ENCODE measurements at regions not wholly inside any gene's neighbourhood (a gene's known extent, or its start where the extent isn't known, plus 50 kb on each side); places are given as distances from the start of the nearest gene placed in this dataset.
A peak's percentile ranks its signal among the peaks of the same experiment; 100 is the strongest.
"Not testable (repeated sequence)": the region's sequence is repeated elsewhere in the genome, so short reads cannot be mapped to it uniquely, and the experiment has no call there.

DNA sequence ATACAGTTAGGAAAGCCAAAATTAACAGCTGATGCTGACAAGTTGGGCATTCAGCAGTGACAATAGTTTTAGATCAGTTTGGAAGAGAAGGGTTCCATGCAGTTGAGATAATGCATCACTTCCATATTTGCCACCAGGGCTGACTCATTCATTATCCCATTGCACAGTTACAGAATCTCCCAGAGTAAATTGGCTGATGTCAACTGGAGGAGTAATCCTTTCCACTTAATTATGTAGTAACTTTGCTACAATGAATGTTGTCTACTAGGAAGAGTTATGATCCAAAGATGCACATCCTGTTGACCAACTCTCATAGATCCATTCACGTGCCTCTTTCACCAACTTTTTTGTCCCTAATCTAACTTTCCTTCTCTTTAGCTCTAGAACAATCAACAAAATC lies 123.3 kb upstream of the LUZP2 start:
- peak; percentile 40 for DNase-seq (ENCODE audit: low read depth)

DNA sequence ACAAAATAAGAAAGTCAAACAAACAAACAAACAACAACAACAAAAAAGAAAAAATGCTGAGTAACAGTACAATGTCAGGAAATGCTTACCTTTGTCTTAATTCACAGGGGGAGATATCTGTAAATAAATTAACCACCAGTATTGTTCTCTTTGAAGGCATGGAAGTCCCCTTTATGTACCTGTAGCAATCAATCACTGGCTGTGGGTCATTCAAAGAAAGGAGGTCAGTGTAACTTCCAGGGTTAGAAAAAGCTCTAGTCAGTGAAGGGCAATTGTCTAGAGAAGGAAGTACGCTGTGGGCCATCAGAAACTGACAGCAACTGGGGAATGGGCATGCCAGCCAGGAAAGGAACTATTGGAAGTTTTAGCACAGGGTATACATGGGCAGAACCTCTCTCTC lies 121.5 kb upstream of the LUZP2 start:
- DNase-seq (ENCODE audit: low read depth), result no peak

DNA sequence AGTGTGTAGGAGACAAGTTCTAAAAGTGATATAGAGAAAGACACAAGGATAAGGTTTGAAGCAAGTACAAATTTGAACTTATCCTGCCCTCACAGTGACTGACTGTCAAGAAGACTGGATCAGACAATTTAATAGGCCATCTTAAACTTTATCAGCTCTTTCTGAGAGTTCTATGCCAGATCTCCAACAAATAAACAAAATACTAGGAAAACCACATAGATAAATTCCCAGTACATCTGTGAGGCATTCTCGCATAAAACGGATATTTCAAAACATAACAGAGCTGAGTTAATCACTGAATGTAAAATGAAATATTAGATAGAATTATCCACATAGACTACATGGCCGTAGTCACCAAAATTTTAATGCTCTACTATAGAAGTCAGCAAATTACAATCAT lies 120.9 kb upstream of the LUZP2 start:
- DNase-seq (ENCODE audit: low read depth), result peak; percentile 31

DNA sequence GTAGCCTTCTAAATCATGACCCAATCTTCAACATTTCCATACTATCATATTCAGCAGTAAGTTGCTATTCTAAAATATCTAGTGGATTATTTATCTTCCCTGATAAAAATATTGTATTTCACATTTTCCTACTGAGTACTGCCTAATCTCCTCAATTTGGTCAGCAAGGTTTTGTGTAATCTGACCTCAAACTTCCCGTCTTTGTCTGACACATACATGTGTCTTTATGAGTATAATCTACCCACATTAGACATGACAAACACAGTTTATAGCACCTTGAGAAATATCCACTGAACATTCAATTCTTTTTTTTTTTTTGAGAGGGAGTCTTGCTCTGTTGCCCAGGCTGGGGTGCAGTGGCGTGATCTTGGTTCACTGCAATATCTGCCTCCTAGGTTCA lies 113.7 kb upstream of the LUZP2 start:
- DNase-seq (ENCODE audit: low read depth), result no peak

DNA sequence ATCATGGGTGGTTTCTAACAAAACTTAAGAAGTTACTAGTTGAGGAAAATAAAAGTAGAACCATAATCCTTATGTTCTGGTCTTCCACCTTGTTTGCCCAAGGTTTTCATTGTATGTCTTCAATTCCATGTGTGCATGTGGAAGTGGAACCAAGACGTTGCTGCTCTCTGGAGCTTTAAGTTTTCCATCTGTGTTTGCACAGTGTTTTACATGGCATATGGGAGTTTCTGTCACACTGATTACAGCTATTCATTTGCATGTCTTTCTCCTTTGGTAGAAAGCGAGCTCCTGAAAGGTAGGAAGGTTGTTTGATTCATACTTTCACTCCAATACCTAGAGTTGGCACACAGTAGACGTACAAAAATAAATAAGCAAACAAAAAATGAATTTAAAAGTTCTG lies 112.6 kb upstream of the LUZP2 start:
- DNase-seq (ENCODE audit: low read depth), result no peak

DNA sequence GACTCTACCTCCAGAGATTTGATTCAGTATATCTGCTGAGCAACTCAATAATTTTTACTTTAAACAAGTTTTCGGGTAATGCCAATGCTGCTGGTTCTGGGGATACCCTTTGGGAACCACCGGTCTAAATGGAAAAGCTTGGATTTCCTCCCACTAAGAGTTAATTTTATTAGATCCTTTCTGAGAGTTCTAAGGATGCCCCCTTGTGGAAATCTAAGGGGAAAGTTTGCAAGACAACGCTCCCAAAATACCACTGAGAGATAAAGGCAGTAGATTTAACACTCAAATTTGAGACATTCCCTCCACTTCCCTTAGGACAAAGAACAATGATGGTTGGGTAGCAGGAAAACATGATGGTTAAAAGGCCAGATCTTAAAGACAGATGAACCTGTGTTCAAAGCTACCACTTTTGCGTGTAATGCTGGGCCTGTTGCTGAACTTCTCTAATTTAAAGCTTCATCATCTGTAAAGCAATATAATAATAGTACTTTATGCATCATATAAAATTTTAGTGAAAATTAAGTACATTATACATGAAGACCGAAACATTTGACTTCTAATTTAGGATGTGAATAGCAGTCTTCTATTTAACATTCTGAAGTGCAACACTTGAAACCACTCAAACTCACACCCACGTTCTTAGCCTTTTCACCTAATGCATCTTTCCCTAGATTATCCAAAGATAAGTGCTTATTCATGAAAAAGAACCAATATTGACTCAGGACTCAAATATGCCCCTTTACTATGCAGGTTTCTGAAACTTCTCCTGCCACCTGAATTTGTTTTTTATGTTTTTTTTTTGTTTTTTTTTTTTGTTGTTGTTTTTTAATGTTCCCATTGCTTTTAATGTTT lies 110.1 kb upstream of the LUZP2 start:
- peak; percentile 49 for DNase-seq (ENCODE audit: low read depth)

DNA sequence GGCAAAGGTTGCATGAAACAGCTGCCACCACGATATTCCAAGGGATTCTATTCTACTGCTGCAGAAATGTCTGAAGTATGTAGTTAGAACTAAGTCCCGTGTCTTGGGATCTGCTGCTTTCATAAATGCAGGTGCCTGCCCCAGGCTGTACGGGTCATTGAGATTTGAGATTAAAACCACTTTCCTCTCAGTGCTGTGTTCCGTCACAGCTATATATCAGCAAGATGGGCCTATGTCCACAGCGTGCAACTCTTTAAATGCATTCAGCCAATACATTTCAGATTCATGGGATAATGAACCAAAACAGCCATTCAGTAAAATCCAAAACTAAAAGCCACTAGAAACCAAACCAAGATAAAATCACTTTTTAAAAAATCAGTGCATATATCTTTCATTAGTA lies 107.3 kb upstream of the LUZP2 start:
- DNase-seq (ENCODE audit: low read depth), result no peak

DNA sequence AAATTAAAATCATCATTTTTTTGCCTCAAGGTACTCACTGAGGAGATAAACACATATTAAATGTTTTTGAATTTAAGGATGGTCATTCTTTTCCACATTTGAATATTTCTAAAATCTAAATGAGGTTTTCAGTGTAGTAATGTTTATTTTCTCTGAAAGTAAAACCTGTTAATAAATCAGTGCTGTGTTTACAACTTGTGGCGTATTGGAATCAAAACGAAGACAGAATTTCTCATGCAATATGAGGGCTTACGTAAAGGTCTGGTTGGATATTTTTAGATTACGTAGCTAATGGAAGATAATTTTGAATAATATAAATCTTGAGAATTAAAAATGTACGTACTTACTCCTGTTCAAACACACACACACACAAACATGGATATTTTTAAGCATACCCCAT lies 106.8 kb upstream of the LUZP2 start:
- DNase-seq (ENCODE audit: low read depth), result no peak

DNA sequence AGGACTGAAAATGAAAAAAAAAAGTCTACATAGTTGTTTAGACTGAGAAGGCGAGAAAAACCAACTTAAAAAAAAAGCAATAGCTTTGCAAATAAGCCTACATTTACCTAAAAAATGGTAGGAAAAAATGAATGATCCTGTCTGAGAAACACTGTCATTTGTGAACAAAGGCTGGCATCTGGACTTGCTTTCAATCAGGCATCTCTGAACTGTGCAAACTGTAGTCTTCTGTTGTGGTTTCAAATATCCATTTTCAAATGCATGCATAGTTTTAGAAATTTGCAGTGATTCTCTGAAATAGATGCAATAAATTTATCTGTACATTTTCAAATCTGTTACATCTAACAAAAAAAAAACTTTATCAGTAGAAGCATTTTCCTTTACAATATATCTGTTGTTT lies 106.1 kb upstream of the LUZP2 start:
- DNase-seq (ENCODE audit: low read depth), result no peak

DNA sequence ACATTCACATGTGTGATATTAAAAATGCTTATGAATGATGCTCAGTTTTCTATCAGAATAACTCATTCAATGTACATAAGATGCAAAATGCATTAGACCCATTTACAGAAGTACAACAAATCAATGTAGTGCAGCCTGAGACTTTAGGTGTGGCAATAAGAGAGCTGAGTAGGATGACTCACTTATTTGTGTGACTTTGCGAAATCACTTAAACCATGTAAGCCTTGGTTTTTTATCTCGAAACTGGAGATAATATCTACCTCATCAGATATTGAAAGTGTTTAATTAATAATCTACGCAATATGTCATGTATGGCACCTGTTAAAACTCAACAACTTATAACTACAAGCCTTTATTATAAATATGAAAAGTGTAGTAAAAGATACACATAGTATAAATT lies 105.7 kb upstream of the LUZP2 start:
- DNase-seq (ENCODE audit: low read depth), result peak; percentile 51

DNA sequence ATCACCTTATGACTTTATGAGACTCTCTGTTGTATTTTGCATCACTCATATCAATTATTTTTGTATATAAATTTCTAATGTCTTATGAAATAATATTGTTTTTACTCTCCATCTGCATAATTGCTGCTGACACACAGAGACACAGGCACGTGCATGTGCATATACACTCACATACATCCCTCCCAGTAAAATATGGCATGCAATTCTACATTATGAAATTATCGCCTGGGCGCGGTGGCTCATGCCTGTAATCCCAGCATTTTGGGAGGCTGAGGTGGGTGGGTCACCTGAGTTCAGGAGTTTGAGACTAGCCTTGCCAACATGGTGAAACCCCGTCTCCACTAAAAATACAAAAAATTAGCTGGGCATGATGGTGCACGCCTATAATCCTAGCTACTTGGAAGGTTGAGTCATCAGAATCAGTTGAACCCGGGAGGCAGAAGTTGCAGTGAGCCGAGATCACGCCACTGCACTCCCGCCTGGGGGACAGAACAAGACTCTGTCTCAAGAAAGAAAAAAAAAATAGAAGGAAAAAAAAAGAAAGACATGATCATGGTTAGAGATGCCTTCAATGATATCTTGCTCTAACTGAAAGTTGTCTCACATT lies 96.7 kb upstream of the LUZP2 start:
- DNase-seq (ENCODE audit: low read depth), result no peak

DNA sequence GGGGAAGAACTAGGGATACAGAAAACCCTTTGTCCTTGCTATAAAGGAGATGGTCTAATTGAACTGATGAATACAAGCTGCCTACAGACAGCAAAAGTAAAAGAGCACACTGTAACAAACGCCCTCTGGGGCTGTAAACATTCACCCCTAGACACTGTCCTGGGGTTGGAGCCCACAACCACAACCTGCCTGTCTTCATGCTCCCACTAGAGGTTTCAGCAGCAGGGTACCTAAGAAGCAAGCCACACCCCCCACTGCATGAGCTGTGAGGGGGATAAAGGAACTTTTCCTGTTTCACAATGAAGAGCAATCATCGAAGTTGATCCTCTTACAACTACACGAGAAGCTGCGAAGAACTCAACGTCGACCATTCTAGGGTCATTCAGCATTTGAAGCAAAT lies 90.5 kb upstream of the LUZP2 start:
- DNase-seq (ENCODE audit: low read depth), result no peak

DNA sequence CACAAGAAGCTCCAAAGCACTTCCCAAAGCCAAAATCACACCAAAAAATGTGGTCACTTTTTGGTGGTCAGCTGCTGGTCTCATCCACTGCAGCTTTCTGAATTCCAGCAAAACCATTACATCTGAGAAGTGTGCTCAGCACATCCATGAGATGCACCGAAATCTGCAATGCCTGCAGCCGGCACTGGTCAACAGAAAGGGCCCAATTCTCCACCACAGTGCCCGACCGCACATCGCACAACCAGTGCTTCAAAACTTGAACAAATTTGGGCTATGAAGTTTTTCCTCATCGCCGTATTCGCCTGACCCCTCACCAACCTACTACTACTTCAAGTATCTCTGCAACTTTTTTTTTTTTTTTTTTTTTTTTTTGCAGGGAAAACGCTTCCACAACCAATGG lies 89.9 kb upstream of the LUZP2 start:
- DNase-seq (ENCODE audit: low read depth), result no peak

DNA sequence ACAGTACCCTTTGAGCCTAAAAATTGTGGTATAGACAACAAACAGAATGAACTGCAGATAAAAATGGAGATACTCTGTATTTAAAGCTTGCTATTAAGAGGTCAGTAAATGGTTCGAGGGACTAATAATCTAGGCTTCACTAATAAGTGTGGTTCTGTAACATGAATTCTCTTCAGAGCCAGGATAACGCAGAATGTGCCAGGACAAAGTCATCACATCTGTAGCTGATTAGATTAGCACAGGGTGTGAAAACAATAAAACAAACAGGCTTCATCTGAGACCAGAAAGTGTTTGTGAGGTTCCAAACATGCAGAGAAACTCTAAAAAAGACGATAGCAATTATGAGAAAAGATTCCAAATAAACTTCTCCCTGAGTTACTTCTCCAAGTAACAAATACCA lies 89.1 kb upstream of the LUZP2 start:
- DNase-seq (ENCODE audit: low read depth), result no peak

DNA sequence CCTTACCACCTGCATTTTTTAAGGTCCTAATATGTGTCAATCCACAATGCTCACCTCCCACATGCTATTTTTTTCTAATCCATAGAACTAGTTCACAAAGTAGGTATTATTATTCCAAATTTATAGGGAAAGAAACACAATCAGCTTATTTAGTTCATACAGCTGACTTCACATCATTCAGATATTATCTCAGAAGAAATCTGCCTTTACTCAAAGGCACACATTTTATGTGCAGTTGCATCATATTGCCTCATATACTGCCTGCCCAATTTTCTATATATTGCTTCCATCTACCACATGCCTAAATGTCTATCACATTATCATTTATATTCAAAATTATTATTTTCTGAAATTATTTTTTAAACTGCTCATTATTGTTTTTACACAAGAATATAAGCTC lies 88.7 kb upstream of the LUZP2 start:
- DNase-seq (ENCODE audit: low read depth), result no peak

DNA sequence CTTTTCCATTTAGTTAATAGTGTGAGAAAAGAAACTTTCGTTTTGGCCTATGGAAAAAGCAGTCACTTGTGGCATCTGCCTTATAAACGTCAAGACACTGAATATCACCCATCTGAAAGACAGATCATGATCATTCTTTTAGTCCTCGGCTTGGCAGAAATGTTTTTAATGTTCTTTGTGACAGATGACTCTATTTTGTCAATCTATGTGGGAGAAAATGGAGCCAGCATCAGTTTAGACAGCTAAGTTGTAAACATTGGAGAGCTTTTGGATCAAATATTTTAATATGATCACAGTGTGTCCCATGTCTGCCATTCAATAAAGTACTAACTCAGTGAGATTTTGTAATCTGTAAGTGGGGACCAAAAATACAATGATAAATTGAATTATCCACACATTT lies 85.1 kb upstream of the LUZP2 start:
- DNase-seq (ENCODE audit: low read depth), result no peak

DNA sequence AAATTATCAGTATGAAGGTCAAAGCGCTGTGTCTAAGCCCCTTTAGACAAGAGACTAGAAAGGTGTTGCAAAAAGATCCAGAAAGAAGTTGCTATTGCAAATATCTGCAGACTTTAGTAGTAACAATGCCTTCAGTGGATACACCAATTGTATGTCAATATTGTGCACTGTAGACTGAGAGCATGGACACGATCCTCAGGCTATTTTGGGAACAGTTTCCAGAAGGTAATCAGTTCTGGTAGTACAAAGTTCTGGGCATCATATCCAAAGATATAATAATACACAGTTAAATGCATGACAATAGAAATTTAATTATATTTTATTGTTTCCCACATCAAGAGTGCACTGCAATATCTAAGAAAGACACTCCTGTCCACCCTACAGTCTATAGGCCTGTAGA lies 84.1 kb upstream of the LUZP2 start:
- DNase-seq (ENCODE audit: low read depth), result no peak

DNA sequence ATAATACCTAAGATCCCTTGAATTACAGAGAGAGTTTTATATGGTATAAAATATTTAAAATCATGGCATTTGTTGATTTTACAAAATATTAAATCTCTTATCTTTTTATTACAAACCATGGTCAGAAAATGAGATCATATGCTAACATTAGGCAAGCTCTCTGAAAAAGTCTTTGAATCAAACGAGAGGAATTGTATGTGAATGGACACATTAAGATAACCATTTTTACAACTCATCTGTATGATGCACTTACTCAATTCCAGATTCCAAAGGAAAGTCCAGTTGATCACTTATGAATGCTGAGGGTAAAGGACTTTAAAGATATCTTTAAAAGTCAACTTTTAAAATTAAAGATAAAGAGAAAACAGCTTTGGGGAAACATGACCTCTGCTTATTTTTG lies 83.5 kb upstream of the LUZP2 start:
- no peak for DNase-seq (ENCODE audit: low read depth)

DNA sequence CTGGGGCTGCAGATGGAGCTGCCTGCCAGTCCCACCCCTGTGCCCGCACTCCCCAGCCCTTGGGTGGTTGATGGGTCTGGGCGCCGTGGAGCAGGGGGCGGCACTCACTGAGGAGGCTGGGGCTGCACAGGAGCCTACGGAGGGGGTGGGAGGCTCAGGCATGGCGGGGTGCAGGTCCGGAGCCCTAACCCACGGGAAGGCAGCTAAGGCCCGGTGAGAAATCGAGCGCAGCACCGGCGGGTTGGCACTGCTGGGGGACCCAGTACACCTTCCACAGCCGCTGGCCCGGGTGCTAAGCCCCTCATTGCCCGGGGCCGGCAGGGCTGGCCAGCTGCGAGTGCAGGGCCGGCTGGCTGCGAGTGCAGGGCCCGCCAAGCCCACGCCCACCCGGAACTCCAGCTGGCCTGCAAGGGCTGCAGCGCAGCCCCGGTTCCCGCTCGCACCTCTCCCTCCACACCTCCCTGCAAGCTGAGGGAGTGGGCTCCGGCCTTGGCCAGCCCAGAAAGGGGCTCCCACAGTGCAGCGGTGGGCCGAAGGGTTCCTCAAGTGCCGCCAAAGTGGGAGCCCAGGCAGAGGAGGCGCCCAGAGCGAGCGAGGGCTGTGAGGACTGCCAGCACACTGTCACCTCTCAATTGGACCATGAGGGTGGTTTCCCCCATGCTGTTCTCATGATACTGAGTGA lies 80.8 kb upstream of the LUZP2 start:
- DNase-seq (ENCODE audit: low read depth), result not testable (repeated sequence)

DNA sequence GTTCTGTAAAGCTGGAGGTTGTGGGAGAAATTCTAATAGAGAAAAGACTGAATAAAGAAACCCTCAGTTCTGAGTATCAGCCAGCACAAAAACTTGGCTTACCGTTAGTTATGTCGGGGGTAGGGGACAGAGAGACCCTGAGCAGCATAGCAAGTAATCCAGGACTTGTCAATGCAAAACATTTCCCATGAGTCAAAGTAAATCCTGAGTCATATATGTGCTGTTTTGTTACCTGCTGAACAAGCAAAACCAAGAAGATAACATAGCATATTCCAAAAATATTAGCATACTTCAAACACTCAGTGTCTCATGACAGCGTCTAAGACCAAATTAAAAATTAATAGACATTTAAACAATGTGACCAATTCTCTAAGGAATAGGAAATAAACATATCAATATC lies 75.1 kb upstream of the LUZP2 start:
- DNase-seq (ENCODE audit: low read depth), result no peak

DNA sequence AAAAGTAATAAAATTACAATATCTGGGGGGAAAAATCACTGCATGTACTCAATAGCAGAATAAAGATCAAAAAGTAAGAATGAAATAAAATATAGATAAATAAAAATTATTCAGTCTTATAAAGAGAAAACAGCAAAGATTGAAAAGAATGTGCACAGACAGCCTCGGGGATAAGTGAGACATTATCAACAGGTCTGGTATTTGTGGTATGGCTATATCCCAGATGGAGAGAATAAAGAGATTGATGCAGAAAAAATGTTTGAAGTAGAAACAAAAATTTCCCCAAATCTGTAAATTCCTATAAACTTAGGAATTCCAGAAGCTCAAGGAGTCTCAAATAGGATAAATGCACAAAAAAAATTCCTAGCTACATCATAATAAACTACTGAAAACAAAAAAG lies 74.5 kb upstream of the LUZP2 start:
- DNase-seq (ENCODE audit: low read depth), result peak; percentile 33

DNA sequence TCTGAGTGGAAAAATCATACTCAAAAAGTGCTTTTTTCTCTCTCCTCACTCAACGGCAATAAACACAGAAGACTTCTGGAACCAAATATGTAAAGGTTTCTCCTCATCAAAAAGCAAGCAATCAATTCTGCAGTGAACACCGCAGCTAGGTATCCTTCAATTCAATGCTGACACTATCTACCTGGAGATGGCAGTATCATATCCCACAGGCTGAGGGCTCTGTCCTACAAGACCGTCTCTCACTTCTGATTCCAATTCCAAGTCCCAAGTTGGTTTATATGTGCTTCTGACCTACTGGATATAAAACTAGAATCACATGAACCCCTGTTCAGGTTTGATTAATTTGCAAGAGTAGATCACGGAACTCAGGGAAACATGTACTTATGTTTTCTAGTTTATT lies 59.7 kb upstream of the LUZP2 start:
- DNase-seq (ENCODE audit: low read depth), result no peak

Measured in M059J (cell line).